Fibroblast of pulmonary artery (primary cell): ENCODE measurements at regions not wholly inside any gene's neighbourhood (a gene's known extent, or its start where the extent isn't known, plus 50 kb on each side); places are given as distances from the start of the nearest gene placed in this dataset.

ENCODE experiments used
- DNase-seq: peaks from one replicate; pipeline ENCODE4 v3.0.0-alpha.2; 2010; ENCODE audit warnings: low read depth
- H3K4me3 ChIP-seq: replicated peaks from 2 replicates; pipeline ENCODE4 v1.5.1; 2011; ENCODE audit warnings: low read depth, mild to moderate bottlenecking, control low read depth, low read length, moderate library complexity
- CTCF ChIP-seq: IDR thresholded peaks from 2 replicates; pipeline ENCODE4 v1.5.1; 2011; ENCODE audit warnings: mild to moderate bottlenecking, control low read depth, low read length, inconsistent platforms; ENCODE audit errors: missing control alignments

DNA sequence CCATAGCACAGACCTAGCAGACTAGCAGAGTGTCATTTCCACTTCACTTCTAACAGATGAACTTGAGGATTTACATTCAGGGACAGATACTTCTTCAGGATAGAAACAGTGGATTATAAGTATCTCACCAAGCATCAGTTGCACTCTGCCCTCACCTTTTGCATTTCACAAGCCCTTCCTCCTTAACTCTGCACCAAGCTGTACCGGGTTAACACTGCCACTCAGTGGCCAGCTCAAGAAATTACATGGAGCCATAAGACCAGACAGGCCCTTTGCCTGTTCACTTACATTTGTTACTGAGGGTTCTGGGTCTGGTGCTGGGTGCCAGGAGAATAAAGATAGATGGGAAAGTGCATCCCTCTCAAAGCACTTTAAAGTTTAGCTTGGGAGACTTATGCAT, 309.8 kb downstream of the SHANK2 start:
- peak; percentile 21 for TF ChIP-seq CTCF
- DNase-seq = peak; percentile 1
- no peak overlapping the region for H3K4me3 ChIP-seq

DNA sequence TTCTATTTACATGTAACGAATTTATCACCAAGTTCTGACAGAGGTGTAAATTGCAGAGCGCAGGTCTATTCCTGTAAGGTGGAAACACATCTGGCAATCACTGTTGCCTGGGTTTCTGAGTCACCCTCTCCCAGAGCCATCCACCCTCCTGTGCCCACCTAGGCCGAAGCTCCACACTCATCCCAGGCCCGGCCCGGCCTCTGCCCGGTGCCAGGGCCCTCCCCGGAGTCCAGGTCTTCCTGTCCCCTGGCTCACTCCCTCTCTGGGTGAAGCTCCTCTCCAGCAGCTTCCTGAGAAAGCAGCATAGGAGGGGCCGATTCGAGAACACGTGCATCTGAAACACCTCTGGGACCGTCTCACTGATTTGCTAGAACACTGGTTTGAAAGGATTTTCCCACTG, 308.2 kb downstream of the SHANK2 start:
- no peak overlapping the region for H3K4me3 ChIP-seq
- DNase-seq = no peak
- TF ChIP-seq CTCF = no peak

- no peak for DNase-seq
- no peak for TF ChIP-seq CTCF
- no peak overlapping the region for H3K4me3 ChIP-seq
Observed at GRCh38 chr11:70944636-70945035, 307.7 kb downstream of the SHANK2 start.

- no peak for TF ChIP-seq CTCF
- DNase-seq = no peak
- no peak overlapping the region for H3K4me3 ChIP-seq
Observed at GRCh38 chr11:70948398-70948797, 304.0 kb downstream of the SHANK2 start.

DNA sequence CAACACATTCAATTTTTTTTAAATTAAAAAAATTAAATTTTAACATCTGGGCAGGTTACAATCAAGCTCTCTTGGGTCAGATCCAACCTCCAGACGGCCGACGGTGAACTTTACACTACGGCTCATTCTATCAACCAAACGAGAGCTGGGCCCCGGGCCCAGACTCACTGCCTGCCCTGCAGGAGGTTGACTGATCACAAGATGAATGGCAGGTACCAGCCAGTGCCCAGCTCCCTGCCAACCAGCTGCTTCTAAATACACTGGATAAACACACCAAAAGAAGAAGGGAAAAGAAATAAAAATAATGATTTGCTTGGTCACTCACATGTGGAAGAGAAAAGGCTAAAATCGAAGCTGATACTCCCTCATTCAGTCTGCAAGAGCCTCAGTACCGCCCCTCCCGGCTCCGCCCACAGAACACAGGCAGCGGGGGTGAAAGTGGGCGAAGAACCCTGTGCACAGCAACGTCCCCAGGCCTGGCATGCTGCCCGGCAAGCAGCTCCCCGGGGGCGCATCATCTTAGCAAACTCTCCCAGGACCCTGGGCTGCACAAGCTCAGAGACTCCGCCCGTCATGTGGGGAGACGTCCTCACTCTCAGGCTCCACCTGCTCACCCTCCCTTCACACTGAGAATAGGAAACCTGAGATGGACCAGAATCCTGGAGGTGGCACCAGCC, 303.4 kb downstream of the SHANK2 start:
- H3K4me3 ChIP-seq = no peak overlapping the region
- TF ChIP-seq CTCF = no peak
- no peak for DNase-seq

GRCh38 chr11:70951139-70951804, 301.1 kb downstream of the SHANK2 start:
- no peak for TF ChIP-seq CTCF
- H3K4me3 ChIP-seq = no peak overlapping the region
- DNase-seq = no peak

GRCh38 chr11:70952191-70952590, 300.2 kb downstream of the SHANK2 start:
- no peak overlapping the region for H3K4me3 ChIP-seq
- no peak for DNase-seq
- no peak for TF ChIP-seq CTCF
